PC-9 (cell line): ENCODE measurements at regions not wholly inside any gene's neighbourhood (a gene's known extent, or its start where the extent isn't known, plus 50 kb on each side); places are given as distances from the start of the nearest gene placed in this dataset.

ENCODE experiments used
- CTCF ChIP-seq: fragments of 200-600 bp; sonication (generic); conservative IDR thresholded peaks from 2 replicates; pipeline ENCODE4 v1.6.1; 2017; ENCODE audit warnings: mixed run types, antibody characterized with exemption, mild to moderate bottlenecking, moderate library complexity
- EZH2 ChIP-seq: fragments of 200-600 bp; sonication (generic); IDR thresholded peaks from 2 replicates; pipeline ENCODE4 v1.8.0; 2017; ENCODE audit warnings: antibody characterized with exemption, low read depth

DNA sequence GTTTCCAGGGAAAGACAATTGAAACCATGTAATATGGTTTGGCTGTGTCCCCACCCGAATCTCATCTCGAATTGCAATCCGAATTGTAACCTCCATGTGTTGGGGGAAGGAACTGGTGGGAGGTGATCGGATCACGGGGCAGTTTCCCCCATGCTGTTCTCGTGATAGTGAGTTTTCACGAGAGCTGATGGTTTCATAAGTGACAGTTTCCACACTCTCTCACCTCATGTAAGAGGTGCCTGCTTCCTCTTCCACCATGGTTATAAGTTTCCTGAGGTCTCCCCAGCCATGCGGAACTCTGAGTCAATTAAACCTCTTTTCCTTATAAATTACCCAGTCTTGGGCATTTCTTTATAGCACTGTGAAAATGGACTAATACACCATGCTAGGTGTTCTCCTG is 148.3 kb upstream of the CADM1 start:
- TF ChIP-seq CTCF: no peak
- TF ChIP-seq EZH2: no peak
